HepG2 (cell line): ENCODE measurements at regions not wholly inside any gene's neighbourhood (a gene's known extent, or its start where the extent isn't known, plus 50 kb on each side); places are given as distances from the start of the nearest gene placed in this dataset.

Source experiments
- ATAC-seq: fragments of 200-7000 bp; cut with Tn5 transposase; 3 replicates; pipeline ENCODE4 v1.9.1; 2020; ENCODE audit warnings: mild to moderate bottlenecking, moderate library complexity
- BruUV-seq: library from RNA; stranded (reverse); fragments of 400-500 nt; replicated peaks from 2 replicates; lab custom pipeline; 2021; lab: Mats Ljungman, UMichigan
- CTCF ChIA-PET: fragments of 300-600 bp; formaldehyde crosslinking; extraction: SDS; loops from one replicate; lab custom pipeline; 2021; ENCODE audit warnings: low total read pairs, inconsistent platforms, low intra/inter-chr PET ratio; lab: Yijun Ruan, JAX
- POLR2A ChIA-PET: fragments of 350-600 bp; sonication (Branson Sonifier 250); formaldehyde crosslinking; loops from one replicate; lab custom pipeline; 2020; ENCODE audit warnings: antibody characterized with exemption, inconsistent platforms; lab: Yijun Ruan, JAX
- DNase-seq: peaks from one replicate; pipeline ENCODE4 v3.0.0-alpha.2; 2015; ENCODE audit warnings: low spot score
- FAIRE-seq: peaks from 3 replicates; lab custom pipeline; 2011; peaks lifted over from hg19 to GRCh38; lab: Jason Lieb, UNC
- H2AFZ ChIP-seq: one replicate; pipeline ENCODE4 v1.6.1; 2011; ENCODE audit warnings: low read length, inconsistent platforms
- H3K27ac ChIP-seq: fragments of 300-600 bp; 3 replicates; pipeline ENCODE4 v1.8.0; 2011; ENCODE audit warnings: mixed run types, mild to moderate bottlenecking, mixed read lengths, low read length, inconsistent platforms; ENCODE audit not compliant: insufficient read depth; ENCODE audit errors: extremely low read length
- H3K27me3 ChIP-seq, 2 experiments: fragments of 200-600 bp in 1 of 2; 2 replicates in 1 of 2; 3 replicates in 1 of 2; pipeline versions ENCODE4 v1.6.0 to v1.8.0; 2011; ENCODE audit warnings: low read length in 2 of 2, mild to moderate bottlenecking in 2 of 2, moderate library complexity in 2 of 2, inconsistent platforms in 1 of 2; ENCODE audit not compliant: insufficient read depth in 2 of 2, control insufficient read depth in 1 of 2
- H3K36me3 ChIP-seq, 2 experiments: fragments of 200-600 bp in 1 of 2; replicated peaks in 1 of 2; 2 replicates in 1 of 2; 3 replicates in 1 of 2; pipeline versions ENCODE4 v1.5.1 to v1.8.0; 2011; ENCODE audit warnings: low read length in 2 of 2, inconsistent platforms in 1 of 2; ENCODE audit not compliant: insufficient read depth in 2 of 2, control insufficient read depth in 1 of 2
- H3K4me1 ChIP-seq: 2 replicates; pipeline ENCODE4 v1.5.1; 2012; ENCODE audit warnings: low read length, inconsistent platforms; ENCODE audit not compliant: insufficient read depth
- H3K4me2 ChIP-seq: 2 replicates; pipeline ENCODE4 v1.6.0; 2011; ENCODE audit warnings: low read depth, low read length, inconsistent platforms
- H3K4me3 ChIP-seq, 3 experiments: fragments of 200-600 bp in 1 of 3; sonication (generic), shearing (Covaris generic) in 1 of 3; replicated peaks in 1 of 3; 2 replicates each; pipeline ENCODE4 v1.5.1; 2011 to 2016; ENCODE audit warnings: low read length in 3 of 3, inconsistent platforms in 2 of 3, low read depth in 2 of 3, mild to moderate bottlenecking in 2 of 3, control low read depth in 1 of 3, mixed read lengths in 1 of 3; ENCODE audit not compliant: insufficient read depth in 1 of 3
- H3K79me2 ChIP-seq: one replicate; pipeline ENCODE4 v1.6.1; 2011; ENCODE audit warnings: low read length, inconsistent platforms; ENCODE audit not compliant: insufficient read depth
- H3K9ac ChIP-seq: 2 replicates; pipeline ENCODE4 v1.6.0; 2011; ENCODE audit warnings: mild to moderate bottlenecking, low read depth, low read length, inconsistent platforms; ENCODE audit not compliant: insufficient read depth
- H3K9me3 ChIP-seq: 2 replicates; pipeline ENCODE4 v1.5.1; 2012; ENCODE audit warnings: mild to moderate bottlenecking, low read length
- H4K20me1 ChIP-seq: 2 replicates; pipeline ENCODE4 v1.6.0; 2011; ENCODE audit warnings: inconsistent platforms, mild to moderate bottlenecking, low read length, moderate library complexity; ENCODE audit not compliant: insufficient read depth
- ADNP ChIP-seq: sonication (generic); formaldehyde crosslinking; IDR thresholded peaks from 2 replicates; pipeline ENCODE4 v1.4.0; 2020; ENCODE audit warnings: missing genetic modification reagents
- FOXA3 ChIP-seq: IDR thresholded peaks from 2 replicates; pipeline ENCODE4 v1.6.1; 2016; ENCODE audit warnings: missing genetic modification reagents, missing compliant biosample characterization
- MIER2 ChIP-seq: IDR thresholded peaks from 2 replicates; pipeline ENCODE4 v1.6.1; 2016; ENCODE audit warnings: missing biosample characterization, missing genetic modification reagents
- MYNN ChIP-seq: sonication (generic); formaldehyde crosslinking; IDR thresholded peaks from 2 replicates; pipeline ENCODE4 v1.4.0; 2020; ENCODE audit warnings: mild to moderate bottlenecking, low read depth, missing genetic modification reagents
- NBN ChIP-seq: fragments of 450-650 bp; conservative IDR thresholded peaks from 2 replicates; pipeline ENCODE4 v1.6.1; 2017
- POLR2G ChIP-seq: fragments of 200-400 bp; formaldehyde crosslinking; IDR thresholded peaks from 2 replicates; pipeline ENCODE4 v1.6.1; 2018; ENCODE audit warnings: mild to moderate bottlenecking, low read depth, low read length, moderate library complexity
- PRDM10 ChIP-seq: sonication (generic); formaldehyde crosslinking; IDR thresholded peaks from 2 replicates; pipeline ENCODE4 v1.4.0; 2020; ENCODE audit warnings: low read depth, missing genetic modification reagents
- RERE ChIP-seq: IDR thresholded peaks from 2 replicates; pipeline ENCODE4 v1.6.1; 2016; ENCODE audit warnings: low read depth, missing genetic modification reagents, missing compliant biosample characterization
- ZNF569 ChIP-seq: sonication (generic); formaldehyde crosslinking; IDR thresholded peaks from 2 replicates; pipeline ENCODE4 v1.5.0; 2020; ENCODE audit warnings: mild to moderate bottlenecking, missing genetic modification reagents, moderate library complexity, borderline replicate concordance
- ZNF800 ChIP-seq: sonication (generic); formaldehyde crosslinking; IDR thresholded peaks from 2 replicates; pipeline ENCODE4 v1.4.0; 2020; ENCODE audit warnings: missing genetic modification reagents
- WGBS: methylation state at CpG from one replicate; pipeline ENCODE4 v1.1.6; 2017; ENCODE audit warnings: low lambda C conversion rate; 5-methylcytosine and 5-hydroxymethylcytosine counted together
- in situ Hi-C: cut with HindIII; loops from 2 replicates; pipeline ENCODE4 v1.10.0; 2017; ENCODE audit warnings: low pct_unique_long_range_greater_than_20kb; ENCODE audit not compliant: extremely low pct_ligation_motif_present
- intact Hi-C: fragments of 100-400 bp; cut with micrococcal nuclease; formaldehyde crosslinking; loops from one replicate; pipeline ENCODE4 v1.10.0; 2022; ENCODE audit not compliant: unreplicated experiment
- TF ChIP-seq, protein P1 (sequence below): sonication (generic); formaldehyde crosslinking; IDR thresholded peaks from 2 replicates; pipeline ENCODE4 v1.4.0; 2020; ENCODE audit warnings: mild to moderate bottlenecking, missing genetic modification reagents, borderline replicate concordance
- TF ChIP-seq, protein P2 (sequence below): IDR thresholded peaks from 2 replicates; pipeline ENCODE4 v1.6.1; 2016; ENCODE audit warnings: mild to moderate bottlenecking, missing biosample characterization, missing genetic modification reagents

GRCh38 chr3:181455276-181455675 lies 256.4 kb upstream of the SOX2 start:
- H3K4me1 ChIP-seq = no peaks in the 10 kb centered on the region
- H3K9me3 ChIP-seq = no peaks in the 10 kb centered on the region
- no peak overlapping the region for H3K4me2 ChIP-seq
- no peaks in the 10 kb centered on the region for H4K20me1 ChIP-seq
- no peak overlapping the region for H2AFZ ChIP-seq
- in situ Hi-C loops (no loop called here), intact Hi-C loops (no loop called here)
- H3K79me2 ChIP-seq = no peaks in the 10 kb centered on the region
- no TSS peak for BruUV-seq
- H3K36me3 ChIP-seq = no peaks in the 10 kb centered on the region
- DNase-seq (no peak), ATAC-seq (no peak), FAIRE-seq (no peak)
- H3K27me3 ChIP-seq = no peaks in the 10 kb centered on the region
- no peak overlapping the region for H3K9ac ChIP-seq
- H3K4me3 ChIP-seq = no peak overlapping the region
- WGBS = 0% methylated on average over 1 of the region's 1 CpG
- H3K27ac ChIP-seq = no peak overlapping the region
- ChIA-PET CTCF (no interaction called here), POLR2A (no interaction called here)
- TF ChIP-seq MYNN (CRISPR knock-in tag) (no peak), MIER2 (CRISPR knock-in tag) (no peak), RERE (CRISPR knock-in tag) (no peak), FOXA3 (CRISPR knock-in tag) (no peak), NBN (no peak), ADNP (CRISPR knock-in tag) (no peak), PRDM10 (no peak), ZNF800 (no peak), ZNF569 (CRISPR knock-in tag) (no peak), POLR2G (no peak)
- TF ChIP-seq, protein P1, sequence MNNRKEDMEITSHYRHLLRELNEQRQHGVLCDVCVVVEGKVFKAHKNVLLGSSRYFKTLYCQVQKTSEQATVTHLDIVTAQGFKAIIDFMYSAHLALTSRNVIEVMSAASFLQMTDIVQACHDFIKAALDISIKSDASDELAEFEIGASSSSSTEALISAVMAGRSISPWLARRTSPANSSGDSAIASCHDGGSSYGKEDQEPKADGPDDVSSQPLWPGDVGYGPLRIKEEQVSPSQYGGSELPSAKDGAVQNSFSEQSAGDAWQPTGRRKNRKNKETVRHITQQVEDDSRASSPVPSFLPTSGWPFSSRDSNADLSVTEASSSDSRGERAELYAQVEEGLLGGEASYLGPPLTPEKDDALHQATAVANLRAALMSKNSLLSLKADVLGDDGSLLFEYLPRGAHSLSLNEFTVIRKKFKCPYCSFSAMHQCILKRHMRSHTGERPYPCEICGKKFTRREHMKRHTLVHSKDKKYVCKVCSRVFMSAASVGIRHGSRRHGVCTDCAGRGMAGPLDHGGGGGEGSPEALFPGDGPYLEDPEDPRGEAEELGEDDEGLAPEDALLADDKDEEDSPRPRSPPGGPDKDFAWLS = no peak
- TF ChIP-seq, protein P2, sequence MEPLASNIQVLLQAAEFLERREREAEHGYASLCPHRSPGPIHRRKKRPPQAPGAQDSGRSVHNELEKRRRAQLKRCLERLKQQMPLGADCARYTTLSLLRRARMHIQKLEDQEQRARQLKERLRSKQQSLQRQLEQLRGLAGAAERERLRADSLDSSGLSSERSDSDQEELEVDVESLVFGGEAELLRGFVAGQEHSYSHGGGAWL (CRISPR knock-in tag) = no peak
